ENCODE measurements at regions not wholly inside any gene's neighbourhood (a gene's known extent, or its start where the extent isn't known, plus 50 kb on each side); places are given as distances from the start of the nearest gene placed in this dataset.

GRCh38 chr17:73819440-73820395 lies 175.5 kb upstream of the SDK2 start:
- TF ChIP-seq, protein P1, sequence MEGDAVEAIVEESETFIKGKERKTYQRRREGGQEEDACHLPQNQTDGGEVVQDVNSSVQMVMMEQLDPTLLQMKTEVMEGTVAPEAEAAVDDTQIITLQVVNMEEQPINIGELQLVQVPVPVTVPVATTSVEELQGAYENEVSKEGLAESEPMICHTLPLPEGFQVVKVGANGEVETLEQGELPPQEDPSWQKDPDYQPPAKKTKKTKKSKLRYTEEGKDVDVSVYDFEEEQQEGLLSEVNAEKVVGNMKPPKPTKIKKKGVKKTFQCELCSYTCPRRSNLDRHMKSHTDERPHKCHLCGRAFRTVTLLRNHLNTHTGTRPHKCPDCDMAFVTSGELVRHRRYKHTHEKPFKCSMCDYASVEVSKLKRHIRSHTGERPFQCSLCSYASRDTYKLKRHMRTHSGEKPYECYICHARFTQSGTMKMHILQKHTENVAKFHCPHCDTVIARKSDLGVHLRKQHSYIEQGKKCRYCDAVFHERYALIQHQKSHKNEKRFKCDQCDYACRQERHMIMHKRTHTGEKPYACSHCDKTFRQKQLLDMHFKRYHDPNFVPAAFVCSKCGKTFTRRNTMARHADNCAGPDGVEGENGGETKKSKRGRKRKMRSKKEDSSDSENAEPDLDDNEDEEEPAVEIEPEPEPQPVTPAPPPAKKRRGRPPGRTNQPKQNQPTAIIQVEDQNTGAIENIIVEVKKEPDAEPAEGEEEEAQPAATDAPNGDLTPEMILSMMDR (IDR thresholded peaks at IDR 0.05; ENCODE audit: insufficient read depth, missing control alignments) = no peak
- FAIRE-seq = no peak
- no peak for DNase-seq (ENCODE audit: insufficient read length, low spot score)

DNA sequence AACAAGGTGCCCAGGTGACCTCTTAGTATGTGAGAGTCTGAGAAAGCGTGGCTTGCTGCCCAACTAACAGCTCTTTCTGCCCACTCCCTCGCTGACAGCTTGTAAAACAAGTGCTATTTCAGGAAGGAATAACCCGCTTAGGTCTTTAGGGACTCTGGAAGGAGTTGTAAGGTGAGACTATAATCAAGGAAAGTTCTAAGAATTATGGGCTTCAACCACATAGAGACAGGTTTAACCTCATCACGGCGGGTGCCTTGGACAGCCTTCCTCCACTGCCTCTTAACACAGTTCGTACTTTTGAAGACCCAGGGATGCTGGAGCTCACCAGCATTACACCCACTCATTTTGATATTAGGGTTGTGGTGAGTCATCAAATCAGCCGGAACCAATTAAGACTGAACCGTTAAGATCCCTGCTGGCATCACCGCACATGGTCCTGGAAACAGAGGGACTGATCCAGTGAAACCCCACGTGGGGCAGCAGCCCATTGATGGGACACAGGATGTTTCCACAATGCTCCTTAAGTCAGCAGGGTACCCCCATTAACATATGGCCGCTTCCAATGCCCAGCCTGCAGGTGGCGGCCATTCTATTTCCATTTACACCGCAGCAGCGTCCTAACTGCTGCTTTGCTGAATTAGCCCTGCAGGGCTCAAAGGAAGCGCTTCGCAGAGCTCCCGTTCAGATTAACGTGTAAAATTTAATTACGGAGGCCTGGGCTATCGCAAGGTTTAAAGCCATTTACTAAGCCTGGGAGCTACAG lies 176.6 kb upstream of the SDK2 start:
- DNase-seq (ENCODE audit: insufficient read length, low spot score) (no peak), FAIRE-seq (no peak)
- TF ChIP-seq, protein P1 (IDR thresholded peaks at IDR 0.05; ENCODE audit: insufficient read depth, missing control alignments) = peak; percentile 70

DNA sequence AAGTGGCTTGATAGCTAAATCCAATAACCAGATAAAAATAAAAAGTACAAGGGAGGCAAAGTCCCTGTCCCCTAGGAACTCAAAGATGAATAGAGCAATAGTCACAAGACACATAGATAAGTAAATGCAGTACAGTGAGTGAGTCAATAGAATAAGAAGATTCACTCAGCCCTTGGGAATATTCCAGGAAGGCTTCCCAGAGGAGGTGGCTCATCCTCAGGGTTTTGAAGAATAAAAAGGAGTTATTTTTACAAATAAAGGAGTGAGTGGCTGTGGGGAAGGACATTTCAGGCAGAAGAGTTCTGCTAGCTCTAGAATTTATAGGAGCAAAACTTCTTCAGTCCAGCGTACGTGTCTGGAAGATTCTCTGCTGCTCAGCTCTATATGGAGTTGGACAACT lies 177.4 kb upstream of the SDK2 start:
- TF ChIP-seq, protein P1 (IDR thresholded peaks at IDR 0.05; ENCODE audit: insufficient read depth, missing control alignments) = no peak
- no peak for DNase-seq (ENCODE audit: insufficient read length, low spot score)
- FAIRE-seq = no peak

GRCh38 chr17:73822371-73822770 lies 178.1 kb upstream of the SDK2 start:
- no peak for FAIRE-seq
- TF ChIP-seq, protein P1 (IDR thresholded peaks at IDR 0.05; ENCODE audit: insufficient read depth, missing control alignments) = no peak
- DNase-seq (ENCODE audit: insufficient read length, low spot score) = no peak

DNA sequence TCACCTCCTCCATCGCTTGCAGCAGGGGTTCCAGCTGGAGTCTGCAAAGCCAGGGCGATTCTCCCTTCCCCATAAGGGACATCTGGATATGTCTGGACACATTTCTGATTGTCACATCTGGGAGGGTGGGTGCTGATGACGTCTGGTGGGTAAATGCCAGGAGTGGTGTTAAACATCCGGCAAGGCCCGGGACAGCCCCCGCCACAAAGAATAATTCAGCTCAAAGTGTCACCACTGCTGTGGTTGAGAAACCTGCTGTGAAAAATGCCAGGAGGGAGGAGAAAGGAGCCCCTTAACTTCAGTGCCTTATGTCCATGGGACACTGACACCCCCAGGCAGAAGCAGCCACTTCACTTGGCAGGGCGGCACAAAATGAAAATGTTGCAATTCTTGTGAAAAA lies 179.4 kb upstream of the SDK2 start:
- DNase-seq (ENCODE audit: insufficient read length, low spot score) = no peak
- TF ChIP-seq, protein P1 (IDR thresholded peaks at IDR 0.05; ENCODE audit: insufficient read depth, missing control alignments) = no peak
- no peak for FAIRE-seq

DNA sequence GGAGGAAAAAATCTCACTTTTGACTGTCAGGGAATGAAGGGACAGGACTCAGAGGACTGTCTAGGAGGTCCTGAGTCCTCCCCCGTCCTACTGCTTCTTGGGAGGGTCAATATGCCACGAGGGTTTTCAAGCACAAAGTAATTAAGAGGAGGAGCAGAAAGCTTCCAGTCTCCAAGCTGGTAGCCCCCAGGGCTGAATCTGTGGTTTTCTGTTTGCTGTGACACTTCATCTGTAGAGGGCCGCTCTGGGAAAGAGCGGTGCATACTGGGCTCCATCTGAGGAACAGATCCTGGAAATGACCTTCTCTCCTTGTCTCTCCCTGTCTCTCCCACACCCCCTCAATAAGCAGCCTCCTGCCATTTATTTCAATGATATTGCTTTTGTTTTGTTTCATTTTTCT lies 180.1 kb upstream of the SDK2 start:
- no peak for FAIRE-seq
- TF ChIP-seq, protein P1 (IDR thresholded peaks at IDR 0.05; ENCODE audit: insufficient read depth, missing control alignments) = no peak
- DNase-seq (ENCODE audit: insufficient read length, low spot score) = no peak
